ENCODE measurements at regions not wholly inside any gene's neighbourhood (a gene's known extent, or its start where the extent isn't known, plus 50 kb on each side); places are given as distances from the start of the nearest gene placed in this dataset.
A peak's percentile ranks its signal among the peaks of the same experiment; 100 is the strongest.

DNA sequence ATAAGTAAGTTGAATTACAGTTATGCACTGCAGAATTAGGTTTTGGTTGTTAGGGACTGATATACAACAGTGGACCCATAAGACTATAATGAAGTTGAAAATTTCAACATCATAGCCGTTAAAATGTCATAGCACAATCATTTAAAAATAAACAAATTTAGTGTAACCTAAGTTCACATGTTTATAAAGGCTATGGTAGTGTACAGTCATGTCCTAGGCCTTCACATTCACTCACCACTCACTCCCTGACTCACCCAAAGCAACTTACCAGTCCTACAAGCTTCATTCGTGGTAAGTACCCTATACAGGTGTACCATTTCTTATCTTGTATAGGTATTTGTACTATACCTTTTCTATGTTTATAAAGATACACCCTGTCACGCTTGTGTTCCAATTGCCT, 113.7 kb downstream of the RAB11FIP2 start:
- Histone ChIP-seq H3K27ac (ENCODE audit: low read depth in 1 of 2, low read length in 2 of 2) (no peak overlapping the region), H3K4me1 (ENCODE audit: control insufficient read depth in 1 of 2, insufficient read depth in 2 of 2, low read length in 2 of 2) (no peaks in the 10 kb centered on the region), H3K27me3 (ENCODE audit: control insufficient read depth in 1 of 2, insufficient read depth in 2 of 2, low read length in 1 of 2) (no peaks in the 10 kb centered on the region), H3K9me3 (ENCODE audit: control insufficient read depth, low read length) (peaks cover 1% of the 10 kb centered on the region), H3K4me3 (ENCODE audit: low read length in 2 of 2) (no peak overlapping the region), H3K36me3 (ENCODE audit: control insufficient read depth in 1 of 2, insufficient read depth in 2 of 2, low read length in 1 of 2) (no peaks in the 10 kb centered on the region)
- DNase-seq (no peak), ATAC-seq (ENCODE audit: low FRiP score) (no peak)
- WGBS, 2 donors: 70 to 77% methylated on average over 3 of the region's 3 CpGs
- intact Hi-C loops (cut with DNase I): no loop called here

- intact Hi-C loops (cut with DNase I): no loop called here
- Histone ChIP-seq H3K27me3 (ENCODE audit: control insufficient read depth in 1 of 2, insufficient read depth in 2 of 2, low read length in 1 of 2) (no peaks in the 10 kb centered on the region), H3K36me3 (ENCODE audit: control insufficient read depth in 1 of 2, insufficient read depth in 2 of 2, low read length in 1 of 2) (no peaks in the 10 kb centered on the region), H3K9me3 (ENCODE audit: control insufficient read depth, low read length) (peaks cover 1% of the 10 kb centered on the region), H3K4me1 (ENCODE audit: control insufficient read depth in 1 of 2, insufficient read depth in 2 of 2, low read length in 2 of 2) (no peaks in the 10 kb centered on the region), H3K27ac (ENCODE audit: low read depth in 1 of 2, low read length in 2 of 2) (no peak overlapping the region), H3K4me3 (ENCODE audit: low read length in 2 of 2) (no peak overlapping the region)
- DNase-seq (no peak), ATAC-seq (ENCODE audit: low FRiP score) (no peak)
- WGBS, 2 donors: 42 to 57% methylated on average over 3 of the region's 3 CpGs
These were observed 112.3 kb downstream of the RAB11FIP2 start for GRCh38 chr10:117934477-117934876.

- intact Hi-C loops (cut with DNase I): no loop called here
- DNase-seq: no peak
- peaks cover 3% of the 10 kb centered on the region for H3K9me3 ChIP-seq (ENCODE audit: control insufficient read depth, low read length)
- H3K27me3 ChIP-seq (ENCODE audit: control insufficient read depth in 1 of 2, insufficient read depth in 2 of 2, low read length in 1 of 2): peaks cover 0 to 2% of the 10 kb centered on the region in 2 donors
- no peaks in the 10 kb centered on the region for H3K36me3 ChIP-seq (ENCODE audit: control insufficient read depth in 1 of 2, insufficient read depth in 2 of 2, low read length in 1 of 2)
- WGBS, 2 donors: 63 to 72% methylated on average over 9 of the region's 9 CpGs
- ATAC-seq (ENCODE audit: low FRiP score): peak; percentile 55
- H3K4me1 ChIP-seq (ENCODE audit: control insufficient read depth in 1 of 2, insufficient read depth in 2 of 2, low read length in 2 of 2): no peaks in the 10 kb centered on the region
- H3K4me3 ChIP-seq (ENCODE audit: low read length in 2 of 2): no peak overlapping the region
- H3K27ac ChIP-seq (ENCODE audit: low read depth in 1 of 2, low read length in 2 of 2): no peak overlapping the region
These were observed 110.6 kb downstream of the RAB11FIP2 start for GRCh38 chr10:117936141-117936540.

GRCh38 chr10:117936566-117936965, 110.2 kb downstream of the RAB11FIP2 start:
- no peak overlapping the region for H3K27ac ChIP-seq (ENCODE audit: low read depth in 1 of 2, low read length in 2 of 2)
- peaks cover 3% of the 10 kb centered on the region for H3K9me3 ChIP-seq (ENCODE audit: control insufficient read depth, low read length)
- H3K4me1 ChIP-seq (ENCODE audit: control insufficient read depth in 1 of 2, insufficient read depth in 2 of 2, low read length in 2 of 2): no peaks in the 10 kb centered on the region
- ATAC-seq (ENCODE audit: low FRiP score) (no peak), DNase-seq (no peak)
- WGBS, 2 donors: 81 to 84% methylated on average over 4 of the region's 4 CpGs
- peaks cover 0 to 2% of the 10 kb centered on the region in 2 donors for H3K27me3 ChIP-seq (ENCODE audit: control insufficient read depth in 1 of 2, insufficient read depth in 2 of 2, low read length in 1 of 2)
- no peak overlapping the region for H3K4me3 ChIP-seq (ENCODE audit: low read length in 2 of 2)
- intact Hi-C loops (cut with DNase I): no loop called here
- H3K36me3 ChIP-seq (ENCODE audit: control insufficient read depth in 1 of 2, insufficient read depth in 2 of 2, low read length in 1 of 2): no peaks in the 10 kb centered on the region

DNA sequence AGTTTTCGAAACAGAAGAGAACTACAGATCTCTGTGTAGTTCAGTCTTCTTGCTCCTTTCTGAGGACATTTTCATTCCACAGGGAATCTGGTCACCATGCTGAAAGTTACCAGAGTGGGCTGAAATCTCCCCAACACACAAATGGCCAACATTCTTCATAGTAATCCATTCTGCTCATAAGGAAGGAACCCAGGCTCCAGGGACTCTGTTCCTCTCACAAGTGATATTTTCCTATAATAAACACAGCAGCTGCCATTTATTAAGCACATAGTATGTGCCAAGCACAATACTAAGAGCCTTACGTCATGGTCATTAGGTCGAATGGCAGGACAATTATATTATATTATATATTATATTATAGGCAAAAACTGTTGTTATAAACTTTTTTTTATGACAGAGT, 109.8 kb downstream of the RAB11FIP2 start:
- no peak overlapping the region for H3K27ac ChIP-seq (ENCODE audit: low read depth in 1 of 2, low read length in 2 of 2)

GRCh38 chr10:117938104-117938503, 108.6 kb downstream of the RAB11FIP2 start:
- Histone ChIP-seq H3K4me3 (ENCODE audit: low read length in 2 of 2) (no peak overlapping the region), H3K27me3 (ENCODE audit: control insufficient read depth in 1 of 2, insufficient read depth in 2 of 2, low read length in 1 of 2) (peaks cover 0 to 2% of the 10 kb centered on the region in 2 donors), H3K4me1 (ENCODE audit: control insufficient read depth in 1 of 2, insufficient read depth in 2 of 2, low read length in 2 of 2) (no peaks in the 10 kb centered on the region), H3K36me3 (ENCODE audit: control insufficient read depth in 1 of 2, insufficient read depth in 2 of 2, low read length in 1 of 2) (no peaks in the 10 kb centered on the region), H3K27ac (ENCODE audit: low read depth in 1 of 2, low read length in 2 of 2) (no peak overlapping the region), H3K9me3 (ENCODE audit: control insufficient read depth, low read length) (peaks cover 3% of the 10 kb centered on the region)
- DNase-seq (no peak), ATAC-seq (ENCODE audit: low FRiP score) (no peak)
- WGBS, 2 donors: 75 to 80% methylated on average over 4 of the region's 4 CpGs
- intact Hi-C loops (cut with DNase I): no loop called here

More for the DNA sequence above, 109.8 kb downstream of the RAB11FIP2 start:
- 71 to 92% methylated on average over 3 of the region's 3 CpGs for WGBS, 2 donors
- Histone ChIP-seq H3K9me3 (ENCODE audit: control insufficient read depth, low read length) (peaks cover 3% of the 10 kb centered on the region), H3K36me3 (ENCODE audit: control insufficient read depth in 1 of 2, insufficient read depth in 2 of 2, low read length in 1 of 2) (no peaks in the 10 kb centered on the region), H3K27me3 (ENCODE audit: control insufficient read depth in 1 of 2, insufficient read depth in 2 of 2, low read length in 1 of 2) (peaks cover 0 to 2% of the 10 kb centered on the region in 2 donors), H3K4me1 (ENCODE audit: control insufficient read depth in 1 of 2, insufficient read depth in 2 of 2, low read length in 2 of 2) (no peaks in the 10 kb centered on the region), H3K4me3 (ENCODE audit: low read length in 2 of 2) (no peak overlapping the region)
- ATAC-seq (ENCODE audit: low FRiP score) (no peak), DNase-seq (no peak)
- intact Hi-C loops (cut with DNase I): no loop called here

DNA sequence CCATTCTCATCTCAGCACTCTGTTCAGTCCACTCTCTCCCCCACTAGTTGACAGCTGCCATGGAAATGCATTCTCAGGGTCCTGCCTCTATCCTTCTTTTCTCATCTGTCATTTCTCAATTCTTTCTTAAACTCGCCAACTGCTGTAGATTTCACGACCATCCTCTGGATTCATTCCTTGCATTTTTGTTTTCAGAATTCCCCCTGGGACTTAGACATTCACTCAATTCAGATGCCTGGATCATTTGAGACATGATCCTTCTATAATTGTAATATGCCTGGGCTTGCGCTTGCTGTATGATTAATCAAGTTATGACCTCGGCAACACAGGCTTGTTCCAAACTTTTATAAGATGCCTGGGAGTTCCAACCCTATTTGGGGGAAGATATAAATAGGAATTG, 104.5 kb downstream of the RAB11FIP2 start:
- H3K27ac ChIP-seq (ENCODE audit: low read depth in 1 of 2, low read length in 2 of 2): no peak overlapping the region
- H3K4me1 ChIP-seq (ENCODE audit: control insufficient read depth in 1 of 2, insufficient read depth in 2 of 2, low read length in 2 of 2): no peaks in the 10 kb centered on the region
- intact Hi-C loops (cut with DNase I): no loop called here
- peaks cover 3% of the 10 kb centered on the region for H3K9me3 ChIP-seq (ENCODE audit: control insufficient read depth, low read length)
- H3K27me3 ChIP-seq (ENCODE audit: control insufficient read depth in 1 of 2, insufficient read depth in 2 of 2, low read length in 1 of 2): peaks cover 0 to 2% of the 10 kb centered on the region in 2 donors
- DNase-seq (no peak), ATAC-seq (ENCODE audit: low FRiP score) (no peak)
- H3K4me3 ChIP-seq (ENCODE audit: low read length in 2 of 2): no peak overlapping the region
- WGBS, 2 donors: 10 to 17% methylated on average over 4 of the region's 4 CpGs
- H3K36me3 ChIP-seq (ENCODE audit: control insufficient read depth in 1 of 2, insufficient read depth in 2 of 2, low read length in 1 of 2): no peaks in the 10 kb centered on the region

- ATAC-seq (ENCODE audit: low FRiP score) (no peak), DNase-seq (no peak)
- Histone ChIP-seq H3K9me3 (ENCODE audit: control insufficient read depth, low read length) (peaks cover 4% of the 10 kb centered on the region), H3K36me3 (ENCODE audit: control insufficient read depth in 1 of 2, insufficient read depth in 2 of 2, low read length in 1 of 2) (no peaks in the 10 kb centered on the region), H3K27ac (ENCODE audit: low read depth in 1 of 2, low read length in 2 of 2) (no peak overlapping the region), H3K4me3 (ENCODE audit: low read length in 2 of 2) (no peak overlapping the region), H3K27me3 (ENCODE audit: control insufficient read depth in 1 of 2, insufficient read depth in 2 of 2, low read length in 1 of 2) (peaks cover 0 to 2% of the 10 kb centered on the region in 2 donors), H3K4me1 (ENCODE audit: control insufficient read depth in 1 of 2, insufficient read depth in 2 of 2, low read length in 2 of 2) (no peaks in the 10 kb centered on the region)
- 68 to 77% methylated on average over 2 of the region's 2 CpGs for WGBS, 2 donors
- intact Hi-C loops (cut with DNase I): no loop called here
These were observed 101.9 kb downstream of the RAB11FIP2 start for GRCh38 chr10:117944676-117945447.

GRCh38 chr10:117945651-117946050, 101.1 kb downstream of the RAB11FIP2 start:
- H3K9me3 ChIP-seq (ENCODE audit: control insufficient read depth, low read length): peaks cover 2% of the 10 kb centered on the region
- no peak for ATAC-seq (ENCODE audit: low FRiP score)
- DNase-seq: no peak
- H3K27me3 ChIP-seq (ENCODE audit: control insufficient read depth in 1 of 2, insufficient read depth in 2 of 2, low read length in 1 of 2): no peaks in the 10 kb centered on the region
- 85 to 87% methylated on average over 5 of the region's 5 CpGs for WGBS, 2 donors
- intact Hi-C loops (cut with DNase I): no loop called here
- H3K36me3 ChIP-seq (ENCODE audit: control insufficient read depth in 1 of 2, insufficient read depth in 2 of 2, low read length in 1 of 2): no peaks in the 10 kb centered on the region
- H3K27ac ChIP-seq (ENCODE audit: low read depth in 1 of 2, low read length in 2 of 2): no peak overlapping the region
- H3K4me3 ChIP-seq (ENCODE audit: low read length in 2 of 2): no peak overlapping the region
- H3K4me1 ChIP-seq (ENCODE audit: control insufficient read depth in 1 of 2, insufficient read depth in 2 of 2, low read length in 2 of 2): no peaks in the 10 kb centered on the region
